Activated B cell treated with CpG ODN at 0.5 μM for 24 hours (primary cell): ENCODE measurements at regions not wholly inside any gene's neighbourhood (a gene's known extent, or its start where the extent isn't known, plus 50 kb on each side); places are given as distances from the start of the nearest gene placed in this dataset.

Experiments used
- ATAC-seq: fragments of 200-7000 bp; cut with Tn5 transposase; one replicate; pipeline ENCODE4 v1.10.0; 2021; ENCODE audit warnings: low read depth, mild to moderate bottlenecking, moderate library complexity
- CTCF ChIA-PET: fragments of 350-600 bp; sonication (Branson Sonifier 250); formaldehyde crosslinking; loops from one replicate; lab custom pipeline; 2021; ENCODE audit warnings: antibody characterized with exemption; lab: Charles Lee
- POLR2A ChIA-PET: fragments of 350-600 bp; sonication (Branson Sonifier 250); formaldehyde crosslinking; loops from one replicate; lab custom pipeline; 2021; ENCODE audit warnings: antibody characterized with exemption; lab: Charles Lee
- DNase-seq: peaks from one replicate; pipeline ENCODE4 v3.0.0; 2022
- H3K27ac Mint-ChIP-seq: one replicate; pipeline ENCODE4 v1.8.0; 2020; ENCODE audit warnings: mixed read lengths
- H3K27me3 Mint-ChIP-seq: one replicate; pipeline ENCODE4 v1.8.0; 2021; ENCODE audit warnings: mixed read lengths
- H3K36me3 Mint-ChIP-seq: one replicate; pipeline ENCODE4 v1.8.0; 2021; ENCODE audit warnings: low read depth, mixed read lengths
- H3K4me1 Mint-ChIP-seq: one replicate; pipeline ENCODE4 v1.8.0; 2021; ENCODE audit warnings: mixed read lengths
- H3K4me3 Mint-ChIP-seq: one replicate; pipeline ENCODE4 v1.8.0; 2020; ENCODE audit warnings: mild to moderate bottlenecking, mixed read lengths
- H3K9me3 Mint-ChIP-seq: one replicate; pipeline ENCODE4 v1.8.0; 2020; ENCODE audit warnings: mixed read lengths
- intact Hi-C: fragments of 100-400 bp; cut with micrococcal nuclease; formaldehyde crosslinking; loops from one replicate; pipeline ENCODE4 v1.15.1; 2024
- TF ChIP-seq, protein P1 (sequence below): fragments of 200-600 bp; IDR thresholded peaks from one replicate; pipeline ENCODE4 v1.8.0; 2022; ENCODE audit warnings: antibody characterized with exemption, mild to moderate bottlenecking

DNA sequence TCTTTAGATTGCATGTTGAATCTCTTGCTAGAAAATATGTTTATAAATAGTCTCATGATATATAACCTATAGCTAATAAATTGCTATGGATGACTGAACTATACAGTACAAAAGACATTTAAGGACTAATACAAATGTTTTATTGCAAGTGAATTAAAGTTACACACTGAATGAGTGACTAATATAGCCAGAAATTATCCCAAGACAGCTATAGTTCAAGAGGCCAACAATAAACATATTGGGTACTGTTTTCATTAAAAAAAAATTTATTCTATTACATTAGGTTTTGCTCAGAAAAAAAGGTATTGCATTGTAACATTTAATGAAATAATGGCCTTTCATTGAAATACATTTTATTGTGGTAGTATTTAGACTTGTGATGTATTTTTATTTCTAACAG, 819.1 kb downstream of the TRIML1 start:
- Mint-ChIP-seq H3K4me1 (no peaks in the 10 kb centered on the region), H3K9me3 (peaks cover 13% of the 10 kb centered on the region), H3K27me3 (no peaks in the 10 kb centered on the region), H3K4me3 (no peak overlapping the region), H3K27ac (no peak overlapping the region), H3K36me3 (no peaks in the 10 kb centered on the region)
- intact Hi-C loops: no loop called here
- DNase-seq (no peak), ATAC-seq (no peak)
- POLR2A ChIA-PET: no interaction called here
- TF ChIP-seq, protein P1, sequence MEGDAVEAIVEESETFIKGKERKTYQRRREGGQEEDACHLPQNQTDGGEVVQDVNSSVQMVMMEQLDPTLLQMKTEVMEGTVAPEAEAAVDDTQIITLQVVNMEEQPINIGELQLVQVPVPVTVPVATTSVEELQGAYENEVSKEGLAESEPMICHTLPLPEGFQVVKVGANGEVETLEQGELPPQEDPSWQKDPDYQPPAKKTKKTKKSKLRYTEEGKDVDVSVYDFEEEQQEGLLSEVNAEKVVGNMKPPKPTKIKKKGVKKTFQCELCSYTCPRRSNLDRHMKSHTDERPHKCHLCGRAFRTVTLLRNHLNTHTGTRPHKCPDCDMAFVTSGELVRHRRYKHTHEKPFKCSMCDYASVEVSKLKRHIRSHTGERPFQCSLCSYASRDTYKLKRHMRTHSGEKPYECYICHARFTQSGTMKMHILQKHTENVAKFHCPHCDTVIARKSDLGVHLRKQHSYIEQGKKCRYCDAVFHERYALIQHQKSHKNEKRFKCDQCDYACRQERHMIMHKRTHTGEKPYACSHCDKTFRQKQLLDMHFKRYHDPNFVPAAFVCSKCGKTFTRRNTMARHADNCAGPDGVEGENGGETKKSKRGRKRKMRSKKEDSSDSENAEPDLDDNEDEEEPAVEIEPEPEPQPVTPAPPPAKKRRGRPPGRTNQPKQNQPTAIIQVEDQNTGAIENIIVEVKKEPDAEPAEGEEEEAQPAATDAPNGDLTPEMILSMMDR: no peak
- CTCF ChIA-PET: no interaction called here

DNA sequence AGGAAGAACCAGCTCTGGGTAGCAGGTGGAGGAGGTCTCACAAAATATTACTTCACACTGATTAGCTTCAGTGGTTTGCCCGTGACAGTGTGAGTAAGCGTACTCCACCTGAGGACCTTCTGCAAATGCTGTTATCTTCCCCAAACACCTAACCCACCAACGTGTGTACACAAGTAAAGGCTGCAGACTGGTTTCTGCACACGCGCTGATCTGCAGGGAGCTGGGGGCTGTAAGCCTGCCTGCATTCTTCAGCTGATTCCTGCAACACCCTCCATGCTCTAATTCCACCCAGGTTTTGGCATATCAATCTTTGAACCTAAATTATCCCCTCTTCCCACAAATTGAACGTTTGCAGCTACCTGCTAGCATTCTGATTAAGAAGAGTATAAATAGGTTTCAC, 820.2 kb downstream of the TRIML1 start:
- ChIA-PET POLR2A (no interaction called here), CTCF (no interaction called here)
- ATAC-seq (no peak), DNase-seq (no peak)
- no peak overlapping the region for H3K27ac Mint-ChIP-seq
- no peaks in the 10 kb centered on the region for H3K36me3 Mint-ChIP-seq
- TF ChIP-seq, protein P1: no peak
- no peaks in the 10 kb centered on the region for H3K4me1 Mint-ChIP-seq
- H3K27me3 Mint-ChIP-seq: no peaks in the 10 kb centered on the region
- H3K9me3 Mint-ChIP-seq: peaks cover 10% of the 10 kb centered on the region
- no peak overlapping the region for H3K4me3 Mint-ChIP-seq
- intact Hi-C loops: no loop called here

DNA sequence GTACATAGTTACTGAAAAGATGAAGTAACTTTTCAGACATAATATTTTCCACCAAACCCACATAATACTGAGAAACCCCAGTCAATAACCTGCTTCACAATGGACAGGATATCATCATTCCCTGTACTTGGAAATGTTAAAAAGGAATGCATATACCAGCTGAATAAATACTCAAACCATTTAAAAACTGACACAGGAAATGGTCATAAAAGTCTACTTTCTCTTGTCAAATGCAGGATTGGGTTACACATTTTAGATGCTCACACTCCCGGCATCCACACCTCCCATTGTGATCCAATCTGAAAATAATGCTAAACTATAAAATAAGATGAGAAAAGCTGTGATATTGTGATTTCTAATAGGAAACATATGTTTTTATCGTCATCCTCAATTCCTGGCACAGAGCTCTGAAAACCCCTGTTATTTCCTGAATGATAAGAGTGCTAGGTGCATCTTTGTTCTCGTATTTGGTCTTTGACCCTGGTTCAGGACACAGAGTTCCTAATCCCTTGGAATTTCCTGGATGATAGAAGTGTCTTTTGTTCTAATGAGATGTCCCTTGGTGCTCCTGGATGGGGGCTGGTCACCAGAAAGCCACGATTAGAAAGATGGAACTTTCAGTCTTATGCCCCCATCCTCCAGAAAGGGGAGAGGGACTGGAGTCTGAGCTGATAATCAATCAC, 821.3 kb downstream of the TRIML1 start:
- intact Hi-C loops: loop anchor here (5.0 kb wide), 1 partner anchor 1088 kb away; no protein-coding TSS in a partner anchor
- H3K27me3 Mint-ChIP-seq: no peaks in the 10 kb centered on the region
- H3K36me3 Mint-ChIP-seq: no peaks in the 10 kb centered on the region
- H3K9me3 Mint-ChIP-seq: peaks cover 14% of the 10 kb centered on the region
- H3K4me3 Mint-ChIP-seq: no peak overlapping the region
- H3K4me1 Mint-ChIP-seq: no peaks in the 10 kb centered on the region
- ATAC-seq: no peak
- TF ChIP-seq, protein P1: no peak
- H3K27ac Mint-ChIP-seq: no peak overlapping the region
- POLR2A ChIA-PET: no interaction called here
- CTCF ChIA-PET: no interaction called here
- DNase-seq: no peak

DNA sequence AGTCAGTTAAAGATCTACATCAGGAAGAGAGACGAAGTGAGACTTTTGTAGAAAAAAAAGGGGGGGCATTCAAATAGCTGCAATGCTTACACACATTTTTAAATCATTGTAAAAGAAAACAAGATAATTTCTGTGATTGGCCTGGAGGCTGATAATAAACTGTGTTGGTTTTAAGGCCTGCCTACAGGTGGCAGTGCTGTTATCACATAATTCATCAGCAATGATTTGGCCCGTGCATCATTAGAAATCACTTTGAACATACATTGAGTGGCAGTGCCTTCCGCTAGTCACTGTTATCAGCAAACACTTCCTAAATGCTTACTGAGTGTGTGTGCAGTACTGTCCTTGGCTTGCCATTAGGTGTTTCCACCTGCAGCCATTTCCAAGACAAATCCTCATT, 831.9 kb downstream of the TRIML1 start:
- Mint-ChIP-seq H3K27ac (no peak overlapping the region), H3K9me3 (peaks cover 7% of the 10 kb centered on the region), H3K4me1 (no peaks in the 10 kb centered on the region), H3K36me3 (no peaks in the 10 kb centered on the region), H3K4me3 (no peak overlapping the region), H3K27me3 (no peaks in the 10 kb centered on the region)
- DNase-seq (no peak), ATAC-seq (no peak)
- ChIA-PET POLR2A (no interaction called here), CTCF (no interaction called here)
- TF ChIP-seq, protein P1: no peak
- intact Hi-C loops: no loop called here

DNA sequence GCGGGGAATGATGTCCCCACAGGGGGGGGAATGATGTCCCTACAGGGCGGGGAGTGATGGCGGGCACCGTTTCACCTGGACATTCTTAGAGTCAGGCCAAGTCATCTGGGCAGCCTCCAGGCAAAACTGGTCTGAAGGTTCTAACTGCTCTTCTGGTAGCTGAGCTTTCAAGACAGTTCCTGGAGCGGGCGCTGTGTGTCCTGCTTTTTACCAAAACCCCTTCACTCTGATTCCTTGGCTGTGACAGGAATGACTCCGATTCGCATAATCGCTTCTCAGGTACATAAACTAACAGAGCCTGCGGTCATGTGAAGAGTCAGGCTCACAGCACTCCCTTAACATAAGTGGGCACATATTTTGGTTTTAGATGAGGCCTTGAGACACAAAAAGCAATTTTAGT, 836.0 kb downstream of the TRIML1 start:
- ATAC-seq: no peak
- Mint-ChIP-seq H3K4me3 (no peak overlapping the region), H3K27me3 (no peaks in the 10 kb centered on the region), H3K27ac (no peak overlapping the region), H3K9me3 (no peaks in the 10 kb centered on the region), H3K4me1 (no peaks in the 10 kb centered on the region), H3K36me3 (no peaks in the 10 kb centered on the region)
- TF ChIP-seq, protein P1: no peak
- ChIA-PET CTCF (no interaction called here), POLR2A (no interaction called here)
- intact Hi-C loops: no loop called here
- no peak for DNase-seq
